ENCODE measurements at regions not wholly inside any gene's neighbourhood (a gene's known extent, or its start where the extent isn't known, plus 50 kb on each side); places are given as distances from the start of the nearest gene placed in this dataset.

GRCh38 chr6:92667843-92668242 lies 751.5 kb downstream of the EPHA7 start:
- TF ChIP-seq CTCF (conservative IDR thresholded peaks at IDR 0.05 in 1 of 2, IDR thresholded peaks at IDR 0.05 in 1 of 2; ENCODE audit: extremely low read depth in 1 of 2, insufficient read depth in 1 of 2, low read depth in 1 of 2, low read length in 2 of 2) (no peak), EZH2 (IDR thresholded peaks at IDR 0.05; ENCODE audit: borderline replicate concordance, low read length) (no peak)

Data from mammary epithelial cell (primary cell).